Gastrocnemius medialis (tissue), 4 donors: ENCODE measurements at regions not wholly inside any gene's neighbourhood (a gene's known extent, or its start where the extent isn't known, plus 50 kb on each side); places are given as distances from the start of the nearest gene placed in this dataset.

ENCODE experiments used
- POLR2A ChIP-seq, 2 donors: fragments of 450-650 bp; IDR thresholded peaks; one replicate each; pipeline ENCODE4 v1.6.1; 2017; ENCODE audit warnings: antibody characterized with exemption in 2 of 2, mild to moderate bottlenecking in 2 of 2, moderate library complexity in 2 of 2
- TF ChIP-seq, protein P1 (sequence below), 5 experiments: fragments of 450-650 bp in 3 of 5; fragments of 200-600 bp in 2 of 5; sonication (generic) in 2 of 5; IDR thresholded peaks in 4 of 5; conservative IDR thresholded peaks in 1 of 5; 1 replicate in 4 of 5; 2 replicates in 1 of 5; pipeline ENCODE4 v1.5.1; 2016 to 2019; ENCODE audit warnings: antibody characterized with exemption in 5 of 5, mild to moderate bottlenecking in 3 of 5, moderate library complexity in 3 of 5

DNA sequence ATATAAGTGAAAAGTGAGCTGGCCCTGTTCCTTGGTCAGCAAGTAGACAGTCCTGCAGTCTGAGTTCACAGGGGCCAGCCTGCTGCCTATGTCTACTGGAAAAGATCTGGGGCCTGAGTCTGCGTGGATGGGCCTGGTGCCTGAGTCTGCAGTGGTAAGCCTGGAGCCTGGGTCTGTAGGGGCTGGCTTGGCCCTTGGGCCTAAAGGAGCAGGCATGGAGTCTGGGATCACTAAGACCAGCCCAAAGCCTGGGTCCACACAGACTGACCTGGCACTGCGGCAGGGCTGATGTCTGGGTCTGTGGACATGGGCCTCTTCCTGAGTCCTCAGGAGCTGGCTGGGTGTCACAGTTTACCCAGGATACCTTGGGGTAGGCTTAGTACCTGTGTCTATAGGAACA lies 95.4 kb downstream of the KLHL28 start:
- TF ChIP-seq, protein P1, sequence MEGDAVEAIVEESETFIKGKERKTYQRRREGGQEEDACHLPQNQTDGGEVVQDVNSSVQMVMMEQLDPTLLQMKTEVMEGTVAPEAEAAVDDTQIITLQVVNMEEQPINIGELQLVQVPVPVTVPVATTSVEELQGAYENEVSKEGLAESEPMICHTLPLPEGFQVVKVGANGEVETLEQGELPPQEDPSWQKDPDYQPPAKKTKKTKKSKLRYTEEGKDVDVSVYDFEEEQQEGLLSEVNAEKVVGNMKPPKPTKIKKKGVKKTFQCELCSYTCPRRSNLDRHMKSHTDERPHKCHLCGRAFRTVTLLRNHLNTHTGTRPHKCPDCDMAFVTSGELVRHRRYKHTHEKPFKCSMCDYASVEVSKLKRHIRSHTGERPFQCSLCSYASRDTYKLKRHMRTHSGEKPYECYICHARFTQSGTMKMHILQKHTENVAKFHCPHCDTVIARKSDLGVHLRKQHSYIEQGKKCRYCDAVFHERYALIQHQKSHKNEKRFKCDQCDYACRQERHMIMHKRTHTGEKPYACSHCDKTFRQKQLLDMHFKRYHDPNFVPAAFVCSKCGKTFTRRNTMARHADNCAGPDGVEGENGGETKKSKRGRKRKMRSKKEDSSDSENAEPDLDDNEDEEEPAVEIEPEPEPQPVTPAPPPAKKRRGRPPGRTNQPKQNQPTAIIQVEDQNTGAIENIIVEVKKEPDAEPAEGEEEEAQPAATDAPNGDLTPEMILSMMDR (IDR thresholded peaks at IDR 0.05 in 4 of 5, conservative IDR thresholded peaks at IDR 0.05 in 1 of 5) = no peak
- TF ChIP-seq POLR2A (IDR thresholded peaks at IDR 0.05) = no peak
